ENCODE measurements at regions not wholly inside any gene's neighbourhood (a gene's known extent, or its start where the extent isn't known, plus 50 kb on each side); places are given as distances from the start of the nearest gene placed in this dataset.

DNA sequence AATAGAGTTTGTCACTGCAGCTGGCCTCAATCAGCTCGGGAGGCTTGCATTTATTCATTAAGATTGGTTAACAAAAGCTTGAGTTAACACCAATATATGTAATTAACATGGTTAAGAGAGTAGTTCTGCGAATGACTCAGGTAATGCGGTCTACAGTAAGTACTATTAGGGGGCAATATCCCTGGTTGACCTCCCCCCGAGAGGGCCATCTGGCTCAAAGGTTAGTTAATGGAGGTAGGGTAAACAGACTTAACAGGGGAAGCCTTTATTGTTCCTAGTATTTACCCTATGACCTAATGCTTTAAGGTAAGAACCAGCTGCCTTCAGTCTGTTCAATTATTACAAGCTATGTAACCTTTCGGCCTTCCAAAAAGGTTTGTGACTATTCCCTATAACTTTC lies 403.3 kb upstream of the SGO1 start:
- no peak overlapping the region for H2BK20ac ChIP-seq (ENCODE audit: low read depth, low read length, poor library complexity, severe bottlenecking)

More for the DNA sequence above, 403.3 kb upstream of the SGO1 start:
- no peaks in the 10 kb centered on the region for H3K23me2 ChIP-seq (ENCODE audit: insufficient read length, low read depth, low read length, poor library complexity, severe bottlenecking)
- H3K9me3 ChIP-seq (ENCODE audit: control insufficient read depth, low read depth, low read length), result no peaks in the 10 kb centered on the region
- no peak overlapping the region for H4K91ac ChIP-seq (ENCODE audit: insufficient read length, low read depth, low read length)
- H4K5ac ChIP-seq (ENCODE audit: insufficient read length, low read depth, low read length), result no peak overlapping the region
- no peak overlapping the region for H3K27ac ChIP-seq (ENCODE audit: insufficient read length, low read depth, low read length)
- no peak overlapping the region for H3K4ac ChIP-seq (ENCODE audit: low read depth, low read length)
- no peak overlapping the region for H3K23ac ChIP-seq (ENCODE audit: insufficient read length, low read depth, low read length)
- H3K56ac ChIP-seq (ENCODE audit: insufficient read length, low read depth, low read length), result no peak overlapping the region
- no peak overlapping the region for H2AFZ ChIP-seq (ENCODE audit: low read length)
- H3K79me1 ChIP-seq (ENCODE audit: insufficient read depth, low read depth, low read length, poor library complexity, severe bottlenecking), result no peaks in the 10 kb centered on the region
- H3K18ac ChIP-seq (ENCODE audit: insufficient read length, low read depth, low read length), result no peak overlapping the region
- H2BK12ac ChIP-seq (ENCODE audit: insufficient read length, low read depth, low read length), result no peak overlapping the region
- Mint-ChIP-seq H3K9me3 (no peaks in the 10 kb centered on the region; a peak in 1 of 5 replicates), H3K27ac (no peak overlapping the region), H3K27me3 (ENCODE audit: low read depth) (peaks cover 1% of the 10 kb centered on the region; the same call in 1 of the 2 replicates), H3K4me1 (no peaks in the 10 kb centered on the region), H3K36me3 (ENCODE audit: insufficient read depth in 1 of 3, low read depth in 3 of 3) (no peaks in the 10 kb centered on the region; a peak in 1 of 7 replicates), H3K4me3 (no peak overlapping the region)
- no peak overlapping the region for H3K4me2 ChIP-seq (ENCODE audit: insufficient read depth, insufficient read length, low read length)
- no peak overlapping the region for H3K14ac ChIP-seq (ENCODE audit: insufficient read depth, low read length)
- no peak for DNase-seq
- no peak overlapping the region for H2AK5ac ChIP-seq (ENCODE audit: insufficient read length, low read length)
- H4K8ac ChIP-seq (replicated peaks; ENCODE audit: insufficient read length, low read depth, low read length), result no peak overlapping the region
- no peaks in the 10 kb centered on the region for H3K27me3 ChIP-seq (ENCODE audit: insufficient read depth, low read length)
- H2BK15ac ChIP-seq (ENCODE audit: low read depth, low read length), result no peak overlapping the region
- no peak overlapping the region for H3T11ph ChIP-seq (ENCODE audit: low read length)
- no peak overlapping the region for H2BK5ac ChIP-seq (ENCODE audit: insufficient read length, low read length)
- no peak overlapping the region for H2BK120ac ChIP-seq (ENCODE audit: low read depth, low read length, poor library complexity, severe bottlenecking)
- no peak overlapping the region for H3K9ac ChIP-seq (ENCODE audit: extremely low read depth, insufficient read length, low read length)
- no peaks in the 10 kb centered on the region for H3K79me2 ChIP-seq (ENCODE audit: insufficient read depth, low read length)
- no CpG with 5 or more reads among the region's 5 CpGs for WGBS (ENCODE audit: extremely low coverage, insufficient read length, low lambda C conversion rate)
- TF ChIP-seq, protein P1, sequence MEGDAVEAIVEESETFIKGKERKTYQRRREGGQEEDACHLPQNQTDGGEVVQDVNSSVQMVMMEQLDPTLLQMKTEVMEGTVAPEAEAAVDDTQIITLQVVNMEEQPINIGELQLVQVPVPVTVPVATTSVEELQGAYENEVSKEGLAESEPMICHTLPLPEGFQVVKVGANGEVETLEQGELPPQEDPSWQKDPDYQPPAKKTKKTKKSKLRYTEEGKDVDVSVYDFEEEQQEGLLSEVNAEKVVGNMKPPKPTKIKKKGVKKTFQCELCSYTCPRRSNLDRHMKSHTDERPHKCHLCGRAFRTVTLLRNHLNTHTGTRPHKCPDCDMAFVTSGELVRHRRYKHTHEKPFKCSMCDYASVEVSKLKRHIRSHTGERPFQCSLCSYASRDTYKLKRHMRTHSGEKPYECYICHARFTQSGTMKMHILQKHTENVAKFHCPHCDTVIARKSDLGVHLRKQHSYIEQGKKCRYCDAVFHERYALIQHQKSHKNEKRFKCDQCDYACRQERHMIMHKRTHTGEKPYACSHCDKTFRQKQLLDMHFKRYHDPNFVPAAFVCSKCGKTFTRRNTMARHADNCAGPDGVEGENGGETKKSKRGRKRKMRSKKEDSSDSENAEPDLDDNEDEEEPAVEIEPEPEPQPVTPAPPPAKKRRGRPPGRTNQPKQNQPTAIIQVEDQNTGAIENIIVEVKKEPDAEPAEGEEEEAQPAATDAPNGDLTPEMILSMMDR (conservative IDR thresholded peaks at IDR 0.05), result no peak
- H3K4me1 ChIP-seq (ENCODE audit: insufficient read depth, low read length), result no peaks in the 10 kb centered on the region
- no peaks in the 10 kb centered on the region for H4K20me1 ChIP-seq (ENCODE audit: control insufficient read depth, insufficient read depth, insufficient read length)

All from H9 (cell line).